Esophagus muscularis mucosa (tissue), 4 donors: ENCODE measurements at regions not wholly inside any gene's neighbourhood (a gene's known extent, or its start where the extent isn't known, plus 50 kb on each side); places are given as distances from the start of the nearest gene placed in this dataset.

Source experiments
- DNase-seq: peaks from one replicate; pipeline ENCODE4 v3.0.0-alpha.2; 2017; ENCODE audit errors: extremely low spot score
- H3K27ac ChIP-seq, 4 donors: fragments of 200-600 bp; sonication (generic); replicated peaks in 1 of 4; 1 replicate in 3 of 4; 2 replicates in 1 of 4; pipeline ENCODE4 v1.5.1; 2016 to 2019; ENCODE audit warnings: mild to moderate bottlenecking in 1 of 4
- H3K27me3 ChIP-seq, 4 donors: fragments of 200-600 bp; sonication (generic); one replicate each; pipeline versions ENCODE4 v1.5.1 to v1.6.0; 2016 to 2019
- H3K36me3 ChIP-seq, 4 donors: fragments of 200-600 bp; sonication (generic); one replicate each; pipeline ENCODE4 v1.5.1; 2016 to 2019
- H3K4me1 ChIP-seq, 4 donors: fragments of 200-600 bp; sonication (generic); one replicate each; pipeline ENCODE4 v1.5.1; 2016 to 2019
- H3K4me3 ChIP-seq, 4 donors: fragments of 200-600 bp; sonication (generic); 1 replicate in 2 of 4; 2 replicates in 2 of 4; pipeline ENCODE4 v1.5.1; 2016 to 2019; ENCODE audit warnings: mild to moderate bottlenecking in 4 of 4, moderate library complexity in 1 of 4
- H3K9me3 ChIP-seq, 4 donors: fragments of 200-600 bp; sonication (generic); 1 replicate in 3 of 4; 2 replicates in 1 of 4; pipeline ENCODE4 v1.5.1; 2016 to 2019
- CTCF ChIP-seq, 3 experiments: fragments of 200-600 bp in 2 of 3; fragments of 450-650 bp in 1 of 3; sonication (generic) in 2 of 3; IDR thresholded peaks; one replicate each; pipeline ENCODE4 v1.5.1; 2017 to 2019; ENCODE audit warnings: antibody characterized with exemption in 3 of 3, mild to moderate bottlenecking in 2 of 3, moderate library complexity in 1 of 3
- EP300 ChIP-seq: sonication (generic); formaldehyde crosslinking; IDR thresholded peaks from one replicate; pipeline ENCODE4 v1.6.1; 2017; ENCODE audit warnings: antibody characterized with exemption
- POLR2A ChIP-seq: fragments of 450-650 bp; IDR thresholded peaks from one replicate; pipeline ENCODE4 v1.6.1; 2017; ENCODE audit warnings: antibody characterized with exemption, moderate library complexity, mild to moderate bottlenecking, low read depth
- POLR2AphosphoS5 ChIP-seq, 2 donors: sonication (generic); formaldehyde crosslinking; IDR thresholded peaks; one replicate each; pipeline ENCODE4 v1.6.1; 2017; ENCODE audit warnings: antibody characterized with exemption in 2 of 2
- WGBS: methylation state at CpG from one replicate; pipeline ENCODE4 v1.1.5; 2018; 5-methylcytosine and 5-hydroxymethylcytosine counted together
- intact Hi-C: fragments of 100-400 bp; cut with DNase I; formaldehyde crosslinking; loops from one replicate; pipeline ENCODE4 v1.15.1; 2023

GRCh38 chr5:106964132-106964531 is 706.6 kb downstream of the EFNA5 start:
- Histone ChIP-seq H3K27me3 (no peaks in the 10 kb centered on the region), H3K4me3 (no peak overlapping the region), H3K36me3 (no peaks in the 10 kb centered on the region), H3K4me1 (no peaks in the 10 kb centered on the region), H3K9me3 (no peaks in the 10 kb centered on the region), H3K27ac (no peak overlapping the region)
- 48% methylated on average over 1 of the region's 1 CpG for WGBS
- no peak for DNase-seq
- intact Hi-C loops, result no loop called here
- TF ChIP-seq POLR2A, result no peak
- TF ChIP-seq CTCF (IDR thresholded peaks at IDR 0.05), result no peak
- no peak for TF ChIP-seq POLR2AphosphoS5 (IDR thresholded peaks at IDR 0.05)
- TF ChIP-seq EP300, result no peak

DNA sequence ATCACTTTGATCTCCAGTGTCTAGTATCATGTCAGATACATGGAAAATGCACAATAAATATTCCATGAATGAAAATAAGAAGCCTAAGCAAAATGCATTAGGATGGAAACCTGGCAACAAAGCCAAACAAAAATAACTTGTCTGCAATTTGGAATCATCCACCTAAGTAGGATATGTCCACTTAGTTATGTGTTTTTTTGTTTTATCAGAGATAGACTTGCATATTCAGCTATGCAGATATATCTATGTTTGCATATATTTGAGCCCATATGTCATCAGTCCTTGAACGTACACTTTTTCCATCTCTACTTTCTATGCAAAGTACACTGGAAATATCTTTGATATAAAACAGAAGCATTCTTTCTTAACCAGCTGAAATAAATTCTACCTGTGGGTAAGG is 707.1 kb downstream of the EFNA5 start:
- TF ChIP-seq POLR2AphosphoS5 (IDR thresholded peaks at IDR 0.05), result no peak
- no peak for TF ChIP-seq POLR2A
- TF ChIP-seq CTCF (IDR thresholded peaks at IDR 0.05), result no peak
- TF ChIP-seq EP300, result no peak
- 76% methylated on average over 1 of the region's 1 CpG for WGBS
- no peaks in the 10 kb centered on the region for H3K36me3 ChIP-seq
- intact Hi-C loops, result no loop called here
- H3K4me1 ChIP-seq, result no peaks in the 10 kb centered on the region
- no peak overlapping the region for H3K27ac ChIP-seq
- H3K9me3 ChIP-seq, result no peaks in the 10 kb centered on the region
- no peak overlapping the region for H3K4me3 ChIP-seq
- DNase-seq, result no peak
- no peaks in the 10 kb centered on the region for H3K27me3 ChIP-seq

GRCh38 chr5:106962464-106963230 is 708.1 kb downstream of the EFNA5 start:
- no peak for DNase-seq
- H3K27me3 ChIP-seq, result no peaks in the 10 kb centered on the region
- H3K9me3 ChIP-seq, result no peaks in the 10 kb centered on the region
- no peaks in the 10 kb centered on the region for H3K36me3 ChIP-seq
- WGBS, result 66% methylated on average over 7 of the region's 7 CpGs
- H3K4me3 ChIP-seq, result no peak overlapping the region
- H3K27ac ChIP-seq, result no peak overlapping the region
- intact Hi-C loops, result no loop called here
- TF ChIP-seq CTCF (IDR thresholded peaks at IDR 0.05) (no peak), POLR2A (no peak), POLR2AphosphoS5 (IDR thresholded peaks at IDR 0.05) (no peak), EP300 (no peak)
- no peaks in the 10 kb centered on the region for H3K4me1 ChIP-seq

GRCh38 chr5:106959387-106959786 is 711.4 kb downstream of the EFNA5 start:
- no peak for TF ChIP-seq POLR2A
- TF ChIP-seq EP300, result no peak
- TF ChIP-seq POLR2AphosphoS5 (IDR thresholded peaks at IDR 0.05), result no peak
- TF ChIP-seq CTCF (IDR thresholded peaks at IDR 0.05), result no peak
- Histone ChIP-seq H3K27me3 (no peaks in the 10 kb centered on the region), H3K9me3 (no peaks in the 10 kb centered on the region), H3K27ac (no peak overlapping the region), H3K4me3 (no peak overlapping the region), H3K36me3 (no peaks in the 10 kb centered on the region), H3K4me1 (no peaks in the 10 kb centered on the region)
- 64% methylated on average over 2 of the region's 2 CpGs for WGBS
- DNase-seq, result no peak
- intact Hi-C loops, result no loop called here

DNA sequence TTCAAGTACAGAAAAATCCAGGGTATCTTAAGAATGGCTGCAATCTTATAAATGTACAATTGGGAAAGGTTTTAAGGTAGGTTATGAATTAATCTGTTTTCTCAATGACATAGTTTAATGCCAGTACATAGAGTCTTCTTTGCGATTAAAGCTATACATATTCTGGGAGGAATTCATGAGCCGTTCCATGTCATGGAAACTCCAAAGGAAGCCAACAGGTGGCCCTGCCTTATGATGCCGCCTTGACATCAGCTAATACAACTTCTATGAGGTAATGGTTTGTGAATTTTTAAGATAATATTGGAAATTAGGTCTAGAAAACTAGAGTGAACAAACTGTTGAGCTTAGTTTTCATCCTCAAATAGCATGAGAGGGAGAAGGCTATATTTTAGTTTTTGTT is 713.4 kb downstream of the EFNA5 start:
- no peak for TF ChIP-seq POLR2AphosphoS5 (IDR thresholded peaks at IDR 0.05)
- no peak for TF ChIP-seq CTCF (IDR thresholded peaks at IDR 0.05)
- no peak for TF ChIP-seq POLR2A
- no peak for TF ChIP-seq EP300
- WGBS, result 99% methylated on average over 3 of the region's 3 CpGs
- Histone ChIP-seq H3K4me1 (no peaks in the 10 kb centered on the region), H3K36me3 (no peaks in the 10 kb centered on the region), H3K27ac (no peak overlapping the region), H3K9me3 (no peaks in the 10 kb centered on the region), H3K4me3 (no peak overlapping the region), H3K27me3 (no peaks in the 10 kb centered on the region)
- intact Hi-C loops, result no loop called here
- DNase-seq, result no peak
